ENCODE measurements at regions not wholly inside any gene's neighbourhood (a gene's known extent, or its start where the extent isn't known, plus 50 kb on each side); places are given as distances from the start of the nearest gene placed in this dataset.

GRCh38 chr12:115380546-115381120 lies 696.7 kb upstream of the TBX3 start:
- H3K36me3 ChIP-seq (ENCODE audit: control insufficient read depth in 1 of 2, insufficient read depth in 2 of 2, low read length in 2 of 2), result no peaks in the 10 kb centered on the region
- no TSS peak for BruUV-seq (replicated peaks)
- ChIA-PET POLR2A (no interaction called here), CTCF (no interaction called here), RAD21 (ENCODE audit: low non-redundant PET in 1 of 2, low total read pairs in 2 of 2, uncharacterized antibody in 2 of 2, unreplicated experiment in 2 of 2) (no interaction called here)
- H3K9me3 ChIP-seq (ENCODE audit: control insufficient read depth in 1 of 2, insufficient read depth in 1 of 2, low read depth in 1 of 2, low read length in 2 of 2), result no peaks in the 10 kb centered on the region
- no peak overlapping the region for H3K27ac ChIP-seq (ENCODE audit: low read depth, low read length)
- H3K9me2 ChIP-seq (ENCODE audit: insufficient read depth), result no peaks in the 10 kb centered on the region
- H3K4me2 ChIP-seq (ENCODE audit: low read length), result no peak overlapping the region
- H3K4me1 ChIP-seq (ENCODE audit: control insufficient read depth in 1 of 2, insufficient read depth in 2 of 2, low read length in 2 of 2), result peaks cover 0 to 8% of the 10 kb centered on the region in 2 experiments; a peak in 1 of 4 replicates
- ATAC-seq, result no peak
- intact Hi-C loops (cut with micrococcal nuclease), result no loop called here
- TF ChIP-seq ATF3 (IDR thresholded peaks at IDR 0.05), result no peak
- no peak for TF ChIP-seq ELF1 (IDR thresholded peaks at IDR 0.05; ENCODE audit: borderline replicate concordance, low read depth)
- no peak for TF ChIP-seq POLR2A (IDR thresholded peaks at IDR 0.05; ENCODE audit: borderline replicate concordance, extremely low read depth, insufficient read depth, insufficient read length)
- no peak for TF ChIP-seq SRF (IDR thresholded peaks at IDR 0.05; ENCODE audit: low read depth)
- no peak for TF ChIP-seq ZNF274 (IDR thresholded peaks at IDR 0.05; ENCODE audit: low read depth, low read length)
- TF ChIP-seq SIN3A (IDR thresholded peaks at IDR 0.05; ENCODE audit: low read depth), result no peak
- TF ChIP-seq REST (IDR thresholded peaks at IDR 0.05; ENCODE audit: low read depth), result no peak
- no peak for TF ChIP-seq RAD21 (IDR thresholded peaks at IDR 0.05; ENCODE audit: low read depth)
- TF ChIP-seq YY1 (IDR thresholded peaks at IDR 0.05; ENCODE audit: extremely low read depth, insufficient replicate concordance, low read depth, low read length), result no peak
- TF ChIP-seq TCF7L2 (IDR thresholded peaks at IDR 0.05; ENCODE audit: borderline replicate concordance, extremely low read depth, insufficient read depth, insufficient read length), result no peak
- H3K79me2 ChIP-seq (ENCODE audit: insufficient read depth, low read length), result no peaks in the 10 kb centered on the region
- DNase-seq (ENCODE audit: low read depth, low spot score), result no peak
- H3K27me3 ChIP-seq (ENCODE audit: insufficient read depth, low read length), result no peaks in the 10 kb centered on the region; the same call in 1 of the 2 replicates
- no peaks in the 10 kb centered on the region for H4K20me1 ChIP-seq (ENCODE audit: insufficient read depth)
- H3K4me3 ChIP-seq (replicated peaks in 1 of 2; ENCODE audit: low read depth in 1 of 2, low read length in 2 of 2), result no peak overlapping the region
- no peak overlapping the region for H2AFZ ChIP-seq (ENCODE audit: low read depth, low read length, poor library complexity, severe bottlenecking)
- H3K9ac ChIP-seq (ENCODE audit: low read length), result no peak overlapping the region

All from HCT116 (cell line).